Gastrocnemius medialis (tissue), 4 donors: ENCODE measurements at regions not wholly inside any gene's neighbourhood (a gene's known extent, or its start where the extent isn't known, plus 50 kb on each side); places are given as distances from the start of the nearest gene placed in this dataset.

ENCODE experiments used
- POLR2A ChIP-seq, 2 donors: fragments of 450-650 bp; IDR thresholded peaks; one replicate each; pipeline ENCODE4 v1.6.1; 2017; ENCODE audit warnings: antibody characterized with exemption in 2 of 2, mild to moderate bottlenecking in 2 of 2, moderate library complexity in 2 of 2
- TF ChIP-seq, protein P1 (sequence below), 5 experiments: fragments of 450-650 bp in 3 of 5; fragments of 200-600 bp in 2 of 5; sonication (generic) in 2 of 5; IDR thresholded peaks in 4 of 5; conservative IDR thresholded peaks in 1 of 5; 1 replicate in 4 of 5; 2 replicates in 1 of 5; pipeline ENCODE4 v1.5.1; 2016 to 2019; ENCODE audit warnings: antibody characterized with exemption in 5 of 5, mild to moderate bottlenecking in 3 of 5, moderate library complexity in 3 of 5

DNA sequence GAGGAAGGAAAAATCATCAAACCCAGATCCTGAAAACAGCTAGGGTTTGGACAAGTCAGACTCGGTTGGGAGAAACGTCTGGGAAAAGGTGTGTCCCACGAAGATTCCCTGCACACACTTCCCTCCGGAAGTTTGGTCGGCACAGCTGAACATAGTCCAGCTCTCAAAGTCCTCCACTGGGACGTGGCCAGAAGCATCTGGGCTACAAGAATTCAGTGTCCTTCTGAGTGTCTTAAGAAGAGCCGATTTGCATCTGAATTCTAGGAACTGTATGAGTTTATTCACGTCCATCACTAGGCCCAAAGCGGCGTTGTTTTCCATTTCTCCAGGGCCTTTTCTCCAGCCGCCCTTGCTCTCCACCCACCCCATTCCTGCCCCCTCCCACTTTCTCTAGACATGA, 109.1 kb downstream of the C17orf67 start:
- TF ChIP-seq, protein P1, sequence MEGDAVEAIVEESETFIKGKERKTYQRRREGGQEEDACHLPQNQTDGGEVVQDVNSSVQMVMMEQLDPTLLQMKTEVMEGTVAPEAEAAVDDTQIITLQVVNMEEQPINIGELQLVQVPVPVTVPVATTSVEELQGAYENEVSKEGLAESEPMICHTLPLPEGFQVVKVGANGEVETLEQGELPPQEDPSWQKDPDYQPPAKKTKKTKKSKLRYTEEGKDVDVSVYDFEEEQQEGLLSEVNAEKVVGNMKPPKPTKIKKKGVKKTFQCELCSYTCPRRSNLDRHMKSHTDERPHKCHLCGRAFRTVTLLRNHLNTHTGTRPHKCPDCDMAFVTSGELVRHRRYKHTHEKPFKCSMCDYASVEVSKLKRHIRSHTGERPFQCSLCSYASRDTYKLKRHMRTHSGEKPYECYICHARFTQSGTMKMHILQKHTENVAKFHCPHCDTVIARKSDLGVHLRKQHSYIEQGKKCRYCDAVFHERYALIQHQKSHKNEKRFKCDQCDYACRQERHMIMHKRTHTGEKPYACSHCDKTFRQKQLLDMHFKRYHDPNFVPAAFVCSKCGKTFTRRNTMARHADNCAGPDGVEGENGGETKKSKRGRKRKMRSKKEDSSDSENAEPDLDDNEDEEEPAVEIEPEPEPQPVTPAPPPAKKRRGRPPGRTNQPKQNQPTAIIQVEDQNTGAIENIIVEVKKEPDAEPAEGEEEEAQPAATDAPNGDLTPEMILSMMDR (IDR thresholded peaks at IDR 0.05 in 4 of 5, conservative IDR thresholded peaks at IDR 0.05 in 1 of 5) = no peak
- no peak for TF ChIP-seq POLR2A (IDR thresholded peaks at IDR 0.05)
